Sigmoid colon (tissue), 6 donors: ENCODE measurements at regions not wholly inside any gene's neighbourhood (a gene's known extent, or its start where the extent isn't known, plus 50 kb on each side); places are given as distances from the start of the nearest gene placed in this dataset.
"Not testable (repeated sequence)": the region's sequence is repeated elsewhere in the genome, so short reads cannot be mapped to it uniquely, and the experiment has no call there.

Experiments used
- DNase-seq: peaks from one replicate; pipeline ENCODE4 v3.0.0-alpha.2; 2019
- H3K27ac ChIP-seq, 4 donors: fragments of 200-600 bp; sonication (generic); one replicate each; pipeline ENCODE4 v1.5.1; 2016 to 2019; ENCODE audit warnings: mild to moderate bottlenecking in 1 of 4
- H3K27me3 ChIP-seq, 3 donors: fragments of 200-600 bp; sonication (generic); one replicate each; pipeline ENCODE4 v1.5.1; 2019; ENCODE audit warnings: mild to moderate bottlenecking in 1 of 3
- H3K36me3 ChIP-seq, 4 donors: fragments of 200-600 bp; sonication (generic); one replicate each; pipeline ENCODE4 v1.5.1; 2016 to 2019
- H3K4me1 ChIP-seq, 4 donors: fragments of 200-600 bp; sonication (generic); one replicate each; pipeline ENCODE4 v1.5.1; 2017 to 2019
- H3K4me3 ChIP-seq, 4 donors: fragments of 200-600 bp; sonication (generic); one replicate each; pipeline ENCODE4 v1.5.1; 2017 to 2019; ENCODE audit warnings: mild to moderate bottlenecking in 2 of 4, moderate library complexity in 1 of 4
- H3K9me3 ChIP-seq, 4 donors: fragments of 200-600 bp in 3 of 4; sonication (generic) in 3 of 4; one replicate each; pipeline versions ENCODE4 v1.5.1 to v1.6.1; 2013 to 2019
- CTCF ChIP-seq, 4 experiments: fragments of 450-650 bp in 3 of 4; fragments of 200-600 bp in 1 of 4; IDR thresholded peaks; one replicate each; pipeline ENCODE4 v1.5.1; 2016 to 2019; ENCODE audit warnings: antibody characterized with exemption in 4 of 4, mild to moderate bottlenecking in 3 of 4, moderate library complexity in 2 of 4
- EP300 ChIP-seq, 4 donors: sonication (generic); formaldehyde crosslinking; IDR thresholded peaks; one replicate each; pipeline ENCODE4 v1.6.1; 2017; ENCODE audit warnings: antibody characterized with exemption in 4 of 4
- POLR2A ChIP-seq, 2 donors: fragments of 450-650 bp; IDR thresholded peaks; one replicate each; pipeline ENCODE4 v1.6.1; 2016; ENCODE audit warnings: antibody characterized with exemption in 2 of 2, mild to moderate bottlenecking in 2 of 2, moderate library complexity in 2 of 2
- POLR2AphosphoS5 ChIP-seq, 4 donors: sonication (generic); formaldehyde crosslinking; IDR thresholded peaks; one replicate each; pipeline ENCODE4 v1.6.1; 2017; ENCODE audit warnings: antibody characterized with exemption in 4 of 4
- WGBS, 2 donors: extraction: QIAGEN DNeasy Blood & Tissue Kit; methylation state at CpG; one replicate each; pipeline ENCODE4 v1.1.7; 2013; 5-methylcytosine and 5-hydroxymethylcytosine counted together
- intact Hi-C: fragments of 100-400 bp; cut with DNase I; formaldehyde crosslinking; loops from one replicate; pipeline ENCODE4 v1.15.1; 2023
- donor health status: healthy with polysubstance abuse.
- donor health status: healthy.

- intact Hi-C loops, result no loop called here
- DNase-seq, result no peak
- no peak for TF ChIP-seq POLR2AphosphoS5 (IDR thresholded peaks at IDR 0.05)
- no peak for TF ChIP-seq POLR2A (IDR thresholded peaks at IDR 0.05)
- TF ChIP-seq CTCF (IDR thresholded peaks at IDR 0.05), result no peak
- TF ChIP-seq EP300 (IDR thresholded peaks at IDR 0.05), result no peak
- H3K36me3 ChIP-seq, result no peaks in the 10 kb centered on the region
- no peak overlapping the region for H3K4me3 ChIP-seq
- no peak overlapping the region for H3K27ac ChIP-seq
- no peaks in the 10 kb centered on the region for H3K27me3 ChIP-seq
- 61 to 62% methylated on average over 7 of the region's 7 CpGs for whole genome bisulfite sequencing, 2 donors
- no peaks in the 10 kb centered on the region for H3K4me1 ChIP-seq
- H3K9me3 ChIP-seq, result no peaks in the 10 kb centered on the region
These were observed 102.7 kb downstream of the UTP18 start for GRCh38 chr17:51362811-51363585.

- no peak for DNase-seq
- intact Hi-C loops, result no loop called here
- Histone ChIP-seq H3K27me3 (no peaks in the 10 kb centered on the region), H3K27ac (no peak overlapping the region), H3K4me1 (no peaks in the 10 kb centered on the region), H3K36me3 (no peaks in the 10 kb centered on the region), H3K4me3 (no peak overlapping the region), H3K9me3 (no peaks in the 10 kb centered on the region)
- no peak for TF ChIP-seq EP300 (IDR thresholded peaks at IDR 0.05)
- no peak for TF ChIP-seq CTCF (IDR thresholded peaks at IDR 0.05)
- no peak for TF ChIP-seq POLR2A (IDR thresholded peaks at IDR 0.05)
- no peak for TF ChIP-seq POLR2AphosphoS5 (IDR thresholded peaks at IDR 0.05)
- WGBS, 2 donors, result 34 to 50% methylated on average over 8 of the region's 8 CpGs
These were observed 104.7 kb downstream of the UTP18 start for GRCh38 chr17:51365090-51365489.

GRCh38 chr17:51366866-51367265 lies 106.5 kb downstream of the UTP18 start:
- TF ChIP-seq EP300 (IDR thresholded peaks at IDR 0.05), result no peak
- TF ChIP-seq POLR2AphosphoS5 (IDR thresholded peaks at IDR 0.05), result no peak
- no peak for TF ChIP-seq CTCF (IDR thresholded peaks at IDR 0.05)
- no peak for TF ChIP-seq POLR2A (IDR thresholded peaks at IDR 0.05)
- Histone ChIP-seq H3K27me3 (no peaks in the 10 kb centered on the region), H3K9me3 (no peaks in the 10 kb centered on the region), H3K4me1 (no peaks in the 10 kb centered on the region), H3K36me3 (no peaks in the 10 kb centered on the region), H3K4me3 (no peak overlapping the region), H3K27ac (no peak overlapping the region)
- intact Hi-C loops, result no loop called here
- DNase-seq, result no peak
- WGBS, 2 donors, result 94% methylated on average over 3 of the region's 3 CpGs

- H3K9me3 ChIP-seq, H3K36me3 ChIP-seq, H3K27me3 ChIP-seq, H3K4me3 ChIP-seq, DNase-seq, H3K27ac ChIP-seq, H3K4me1 ChIP-seq, intact Hi-C loops: not testable (repeated sequence)
- 83% methylated on average over 1 of the region's 1 CpG for WGBS, 2 donors
These were observed 107.5 kb downstream of the UTP18 start for GRCh38 chr17:51367836-51368235.

- Histone ChIP-seq H3K27ac (no peak overlapping the region), H3K9me3 (no peaks in the 10 kb centered on the region), H3K27me3 (no peaks in the 10 kb centered on the region), H3K4me3 (no peak overlapping the region), H3K4me1 (no peaks in the 10 kb centered on the region), H3K36me3 (no peaks in the 10 kb centered on the region)
- TF ChIP-seq POLR2A (IDR thresholded peaks at IDR 0.05) (no peak), CTCF (IDR thresholded peaks at IDR 0.05) (peak in 1 of 4 experiments; percentile 20)
- intact Hi-C loops, result no loop called here
- no peak for DNase-seq
- 38 to 49% methylated on average over 5 of the region's 5 CpGs for WGBS, 2 donors
These were observed 111.4 kb downstream of the UTP18 start for GRCh38 chr17:51371732-51372151.
